ENCODE measurements at regions not wholly inside any gene's neighbourhood (a gene's known extent, or its start where the extent isn't known, plus 50 kb on each side); places are given as distances from the start of the nearest gene placed in this dataset.
"Not testable (repeated sequence)": the region's sequence is repeated elsewhere in the genome, so short reads cannot be mapped to it uniquely, and the experiment has no call there.

DNA sequence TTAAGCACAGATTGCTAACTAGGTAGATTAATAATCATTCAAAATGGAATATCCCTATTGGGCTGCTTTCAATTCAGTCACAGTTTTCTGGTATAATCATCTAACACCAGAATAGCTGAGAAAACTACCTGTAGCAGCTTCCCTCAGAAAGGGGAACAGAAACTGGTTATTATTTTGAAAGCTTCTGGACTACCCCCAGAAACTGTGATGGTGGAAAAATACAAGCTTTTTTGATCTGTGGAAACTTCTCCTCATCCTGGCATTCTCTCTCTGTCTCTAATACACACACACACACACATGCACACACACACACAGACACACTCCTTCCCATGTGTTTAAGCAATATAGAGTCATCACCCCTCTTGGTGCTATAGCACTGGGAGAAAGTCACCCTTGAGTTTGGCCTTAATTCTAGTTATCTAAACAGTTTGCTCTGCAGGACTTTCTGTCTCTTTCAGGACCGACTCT lies 251.5 kb upstream of the LMO3 start:
- Mint-ChIP-seq H3K27ac (no peak overlapping the region), H3K36me3 (no peaks in the 10 kb centered on the region)
- POLR2A ChIA-PET, result no interaction called here

GRCh38 chr12:16854465-16854864 lies 248.5 kb upstream of the LMO3 start:
- POLR2A ChIA-PET, result no interaction called here
- ATAC-seq (no peak), DNase-seq (no peak)
- H3K27ac Mint-ChIP-seq, result no peak overlapping the region
- no peaks in the 10 kb centered on the region for H3K27me3 Mint-ChIP-seq
- peaks cover 0 to 12% (median 5%) of the 10 kb centered on the region in 9 donors for H3K9me3 Mint-ChIP-seq
- H3K36me3 Mint-ChIP-seq, result no peaks in the 10 kb centered on the region
- H3K4me3 Mint-ChIP-seq, result no peak overlapping the region
- no peaks in the 10 kb centered on the region for H3K4me1 Mint-ChIP-seq

More for the DNA sequence above, 251.5 kb upstream of the LMO3 start:
- Mint-ChIP-seq H3K4me1 (no peaks in the 10 kb centered on the region), H3K27me3 (no peaks in the 10 kb centered on the region), H3K9me3 (peaks cover 0 to 12% (median 4%) of the 10 kb centered on the region in 9 donors), H3K4me3 (no peak overlapping the region)
- DNase-seq, result no peak
- ATAC-seq, result no peak

DNA sequence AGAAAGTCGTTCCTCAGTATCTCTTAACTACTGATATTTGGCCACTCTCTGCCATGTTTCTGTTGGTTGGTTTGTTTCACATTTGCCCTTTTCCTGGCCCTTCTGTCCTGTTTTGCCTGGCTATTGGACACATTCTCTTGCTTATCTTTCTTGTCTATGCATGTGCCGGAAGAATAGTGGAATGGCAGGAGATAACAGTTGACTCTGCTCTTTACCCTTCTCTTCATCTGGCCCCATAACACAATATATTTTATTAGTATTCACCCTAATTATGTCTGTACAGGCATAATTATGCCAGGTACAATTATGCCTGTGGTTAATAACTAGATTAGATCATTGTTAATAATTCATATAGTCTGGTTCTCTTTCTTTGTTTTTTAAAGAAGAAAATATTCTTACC lies 243.5 kb upstream of the LMO3 start:
- POLR2A ChIA-PET, result no interaction called here
- Mint-ChIP-seq H3K27me3 (no peaks in the 10 kb centered on the region), H3K36me3 (no peaks in the 10 kb centered on the region), H3K4me3 (no peak overlapping the region), H3K4me1 (no peaks in the 10 kb centered on the region), H3K27ac (no peak overlapping the region), H3K9me3 (peaks cover 0 to 11% (median 7%) of the 10 kb centered on the region in 9 donors)
- ATAC-seq (no peak), DNase-seq (no peak)

DNA sequence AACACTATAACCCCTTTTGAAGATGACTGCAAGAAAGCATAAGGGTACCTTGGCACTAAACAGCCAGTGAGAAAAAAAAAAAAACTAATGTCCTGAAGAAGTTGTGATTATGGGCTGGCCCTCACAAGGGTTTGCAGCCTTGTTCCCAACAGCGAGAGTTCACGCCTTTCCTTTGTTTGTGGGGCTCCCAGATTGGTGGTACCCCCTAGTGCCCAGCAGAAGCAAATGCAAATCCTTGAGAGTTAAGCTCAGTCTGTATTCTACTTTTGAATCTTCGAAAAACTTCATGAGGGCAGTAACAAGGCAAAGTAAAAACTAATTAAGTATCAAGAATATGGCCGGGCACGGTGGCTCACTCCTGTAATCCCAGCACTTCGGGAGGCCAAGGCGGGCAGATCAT lies 238.9 kb upstream of the LMO3 start:
- DNase-seq (no peak), ATAC-seq (no peak)
- Mint-ChIP-seq H3K36me3 (no peaks in the 10 kb centered on the region), H3K27me3 (no peaks in the 10 kb centered on the region), H3K4me3 (no peak overlapping the region), H3K4me1 (no peaks in the 10 kb centered on the region), H3K27ac (no peak overlapping the region), H3K9me3 (peaks cover 0 to 21% (median 6%) of the 10 kb centered on the region in 9 donors)
- POLR2A ChIA-PET, result no interaction called here

GRCh38 chr12:16833376-16834015 lies 227.5 kb upstream of the LMO3 start:
- Mint-ChIP-seq H3K27ac (no peak overlapping the region), H3K4me3 (no peak overlapping the region), H3K9me3 (peaks cover 0 to 28% (median 6%) of the 10 kb centered on the region in 9 donors), H3K4me1 (no peaks in the 10 kb centered on the region), H3K27me3 (no peaks in the 10 kb centered on the region), H3K36me3 (no peaks in the 10 kb centered on the region)
- ATAC-seq (no peak), DNase-seq (no peak)
- POLR2A ChIA-PET, result no interaction called here

- no peak for DNase-seq
- Mint-ChIP-seq H3K9me3 (peaks cover 0 to 52% (median 15%) of the 10 kb centered on the region in 9 donors), H3K27me3 (no peaks in the 10 kb centered on the region), H3K36me3 (peaks cover 0 to 5% (median 0%) of the 10 kb centered on the region in 3 donors), H3K4me1 (no peaks in the 10 kb centered on the region), H3K27ac (no peak overlapping the region), H3K4me3 (no peak overlapping the region)
- no peak for ATAC-seq
- POLR2A ChIA-PET, result no interaction called here
Measured at GRCh38 chr12:16828891-16829290, 222.9 kb upstream of the LMO3 start.

DNA sequence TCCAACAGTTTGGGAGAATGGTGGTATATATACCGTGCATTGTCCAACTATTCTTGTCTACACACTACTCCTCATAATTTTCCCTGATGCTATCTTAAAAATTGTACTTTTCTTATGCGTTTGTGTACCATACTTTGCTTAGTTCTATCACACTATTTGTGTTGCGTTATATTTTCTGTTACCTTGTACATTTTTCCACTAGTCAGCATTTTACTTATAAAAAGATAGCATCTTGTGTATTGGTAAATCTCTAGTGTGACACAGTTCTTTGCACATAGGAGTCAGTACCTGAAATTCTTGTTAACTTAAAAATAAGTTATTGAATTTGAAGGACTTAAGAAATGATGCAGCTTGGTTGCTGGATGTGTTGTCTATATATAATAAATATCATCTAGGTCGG lies 201.8 kb upstream of the LMO3 start:
- Mint-ChIP-seq H3K36me3 (peaks cover 0 to 4% (median 0%) of the 10 kb centered on the region in 3 donors), H3K4me1 (no peaks in the 10 kb centered on the region)

GRCh38 chr12:16796168-16796567 lies 190.2 kb upstream of the LMO3 start:
- H3K9me3 Mint-ChIP-seq, result peaks cover 2 to 38% (median 13%) of the 10 kb centered on the region in 9 donors
- H3K27me3 Mint-ChIP-seq, result no peaks in the 10 kb centered on the region
- H3K36me3 Mint-ChIP-seq, result peaks cover 0 to 6% (median 0%) of the 10 kb centered on the region in 3 donors
- no peak overlapping the region for H3K4me3 Mint-ChIP-seq
- ATAC-seq (no peak), DNase-seq (no peak)
- no peak overlapping the region for H3K27ac Mint-ChIP-seq
- H3K4me1 Mint-ChIP-seq, result no peaks in the 10 kb centered on the region
- POLR2A ChIA-PET, result no interaction called here

More for the DNA sequence above, 201.8 kb upstream of the LMO3 start:
- POLR2A ChIA-PET, result no interaction called here
- no peak overlapping the region for H3K27ac Mint-ChIP-seq
- H3K4me3 Mint-ChIP-seq, result no peak overlapping the region
- H3K27me3 Mint-ChIP-seq, result no peaks in the 10 kb centered on the region
- ATAC-seq (no peak), DNase-seq (no peak)
- H3K9me3 Mint-ChIP-seq, result peaks cover 2 to 34% (median 14%) of the 10 kb centered on the region in 9 donors

GRCh38 chr12:16789204-16789790 lies 183.3 kb upstream of the LMO3 start:
- ATAC-seq (no peak), DNase-seq (no peak)
- POLR2A ChIA-PET, result no interaction called here
- Mint-ChIP-seq H3K4me1 (no peaks in the 10 kb centered on the region), H3K9me3 (peaks cover 0 to 25% (median 10%) of the 10 kb centered on the region in 9 donors), H3K27ac (no peak overlapping the region), H3K27me3 (no peaks in the 10 kb centered on the region), H3K4me3 (no peak overlapping the region), H3K36me3 (peaks cover 0 to 6% (median 0%) of the 10 kb centered on the region in 3 donors)

- peaks cover 0 to 25% (median 10%) of the 10 kb centered on the region in 9 donors for H3K9me3 Mint-ChIP-seq
- POLR2A ChIA-PET, result no interaction called here
Measured at GRCh38 chr12:16788506-16789203, 182.7 kb upstream of the LMO3 start.

GRCh38 chr12:16785953-16786352 lies 180.0 kb upstream of the LMO3 start:
- Mint-ChIP-seq H3K27me3 (no peaks in the 10 kb centered on the region), H3K9me3 (peaks cover 0 to 19% (median 4%) of the 10 kb centered on the region in 9 donors), H3K36me3 (no peaks in the 10 kb centered on the region), H3K4me3 (no peak overlapping the region), H3K27ac (no peak overlapping the region), H3K4me1 (no peaks in the 10 kb centered on the region)
- DNase-seq, result no peak
- no peak for ATAC-seq
- POLR2A ChIA-PET, result no interaction called here

More at GRCh38 chr12:16788506-16789203, 182.7 kb upstream of the LMO3 start:
- Mint-ChIP-seq H3K36me3 (peaks cover 0 to 6% (median 0%) of the 10 kb centered on the region in 3 donors), H3K4me1 (no peaks in the 10 kb centered on the region), H3K27ac (no peak overlapping the region), H3K27me3 (no peaks in the 10 kb centered on the region), H3K4me3 (no peak overlapping the region)
- DNase-seq, result no peak
- ATAC-seq, result no peak

GRCh38 chr12:16785524-16785923 lies 179.6 kb upstream of the LMO3 start:
- Mint-ChIP-seq H3K36me3 (no peaks in the 10 kb centered on the region), H3K27me3 (no peaks in the 10 kb centered on the region), H3K4me1 (no peaks in the 10 kb centered on the region), H3K9me3 (peaks cover under 1 to 19% (median 4%) of the 10 kb centered on the region in 9 donors), H3K4me3 (no peak overlapping the region), H3K27ac (no peak overlapping the region)
- no peak for DNase-seq
- no peak for ATAC-seq
- POLR2A ChIA-PET, result no interaction called here

DNA sequence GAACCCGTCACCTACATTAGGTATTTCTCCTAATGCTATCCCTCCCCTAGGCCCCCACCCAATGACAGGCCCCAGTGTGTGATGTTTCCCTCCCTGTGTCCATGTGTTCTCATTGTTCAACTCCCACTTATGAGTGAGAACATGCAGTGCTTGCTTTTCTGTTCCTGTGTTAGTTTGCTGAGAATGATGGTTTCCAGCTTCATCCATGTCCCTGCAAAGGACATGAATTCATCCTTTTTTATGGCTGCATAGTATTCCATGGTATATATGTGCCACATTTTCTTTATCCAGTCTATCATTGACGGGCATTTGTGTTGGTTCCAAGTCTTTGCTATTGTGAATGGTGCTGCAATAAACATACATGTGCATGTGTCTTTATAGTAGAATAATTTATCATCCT lies 163.2 kb upstream of the LMO3 start:
- H3K4me1 Mint-ChIP-seq, ATAC-seq, H3K27me3 Mint-ChIP-seq, H3K4me3 Mint-ChIP-seq, POLR2A ChIA-PET, DNase-seq, H3K36me3 Mint-ChIP-seq, H3K27ac Mint-ChIP-seq: not testable (repeated sequence)
- H3K9me3 Mint-ChIP-seq, result peaks cover 2 to 59% (median 34%) of the 10 kb centered on the region in 9 donors

Measured in naive thymus-derived CD8-positive, alpha-beta T cell (primary cell).